GM23248 (cell line): ENCODE measurements at regions not wholly inside any gene's neighbourhood (a gene's known extent, or its start where the extent isn't known, plus 50 kb on each side); places are given as distances from the start of the nearest gene placed in this dataset.

Experiments
- DNase-seq: peaks from one replicate; pipeline ENCODE4 v3.0.0-alpha.2; 2015
- H2AFZ ChIP-seq: fragments of 200-600 bp; sonication (generic); 2 replicates; pipeline ENCODE4 v1.6.1; 2016; ENCODE audit warnings: antibody characterized with exemption
- H3F3A ChIP-seq: fragments of 200-600 bp; sonication (generic); 2 replicates; pipeline ENCODE4 v1.6.1; 2016; ENCODE audit warnings: mild to moderate bottlenecking, antibody characterized with exemption, mixed run types; ENCODE audit not compliant: insufficient read depth
- H3K27ac ChIP-seq: fragments of 200-600 bp; sonication (generic); 2 replicates; pipeline ENCODE4 v1.5.1; 2016; ENCODE audit warnings: mild to moderate bottlenecking
- H3K27me3 ChIP-seq: fragments of 200-600 bp; sonication (generic); replicated peaks from 2 replicates; pipeline ENCODE4 v1.6.1; 2016; ENCODE audit warnings: mild to moderate bottlenecking; ENCODE audit not compliant: insufficient read depth
- H3K36me3 ChIP-seq: fragments of 200-600 bp; sonication (generic); 2 replicates; pipeline ENCODE4 v1.6.1; 2016; ENCODE audit warnings: low read depth, mild to moderate bottlenecking
- H3K4me1 ChIP-seq: fragments of 200-600 bp; sonication (generic); 2 replicates; pipeline ENCODE4 v1.6.1; 2016; ENCODE audit warnings: mild to moderate bottlenecking; ENCODE audit not compliant: insufficient read depth
- H3K4me2 ChIP-seq: fragments of 200-600 bp; sonication (generic); one replicate; pipeline ENCODE4 v1.6.1; 2016; ENCODE audit warnings: mild to moderate bottlenecking; ENCODE audit not compliant: unreplicated experiment
- H3K4me3 ChIP-seq: fragments of 200-600 bp; sonication (generic); 2 replicates; pipeline ENCODE4 v1.5.1; 2016; ENCODE audit warnings: mild to moderate bottlenecking
- H3K79me2 ChIP-seq: fragments of 200-600 bp; sonication (generic); 2 replicates; pipeline ENCODE4 v1.6.1; 2016; ENCODE audit warnings: mild to moderate bottlenecking; ENCODE audit not compliant: insufficient read depth
- H3K9ac ChIP-seq: fragments of 200-600 bp; sonication (generic); 2 replicates; pipeline ENCODE4 v1.6.1; 2016; ENCODE audit warnings: mild to moderate bottlenecking
- H3K9me2 ChIP-seq: fragments of 200-600 bp; sonication (generic); 2 replicates; pipeline ENCODE4 v1.6.1; 2016; ENCODE audit warnings: mixed run types, mild to moderate bottlenecking, moderate library complexity; ENCODE audit not compliant: insufficient read depth
- H3K9me3 ChIP-seq: fragments of 200-600 bp; sonication (generic); one replicate; pipeline ENCODE4 v1.6.1; 2017; ENCODE audit warnings: low read depth
- H4K20me1 ChIP-seq: fragments of 200-600 bp; sonication (generic); 2 replicates; pipeline ENCODE4 v1.6.0; 2016; ENCODE audit not compliant: insufficient read depth
- EZH2 ChIP-seq: fragments of 200-600 bp; sonication (generic); IDR thresholded peaks from 2 replicates; pipeline ENCODE4 v1.6.1; 2018; ENCODE audit warnings: antibody characterized with exemption, mild to moderate bottlenecking; ENCODE audit not compliant: insufficient read depth, poor library complexity, severe bottlenecking
- EZH2phosphoT487 ChIP-seq: fragments of 200-600 bp; sonication (generic); IDR thresholded peaks from 2 replicates; pipeline ENCODE4 v1.6.1; 2018; ENCODE audit warnings: antibody characterized with exemption, moderate library complexity, mild to moderate bottlenecking, low read depth; ENCODE audit not compliant: insufficient read depth
- WGBS, 2 experiments: methylation state at CpG; one replicate each; pipeline ENCODE4 v1.1.6; 2015 to 2017; ENCODE audit warnings: low lambda C conversion rate in 2 of 2, low coverage in 1 of 2; ENCODE audit errors: missing lambda C conversion rate in 2 of 2; 5-methylcytosine and 5-hydroxymethylcytosine counted together
- in situ Hi-C: fragments of 300-500 bp; cut with MboI; formaldehyde crosslinking; loops from 2 replicates; pipeline ENCODE4 v1.15.0; 2020

- 52% methylated on average over 6 of the region's 6 CpGs for WGBS, 2 experiments
- H3K4me2 ChIP-seq, result no peak overlapping the region
- TF ChIP-seq EZH2, result no peak
- TF ChIP-seq EZH2phosphoT487, result no peak
- H3K36me3 ChIP-seq, result no peaks in the 10 kb centered on the region
- H3K79me2 ChIP-seq, result no peaks in the 10 kb centered on the region
- H3K27me3 ChIP-seq, result no peaks in the 10 kb centered on the region; the same call in 1 of the 2 replicates
- H3K9ac ChIP-seq, result no peak overlapping the region
- no peak overlapping the region for H3K4me3 ChIP-seq
- H3K9me2 ChIP-seq, result no peaks in the 10 kb centered on the region
- peak; percentile 78 for DNase-seq
- H3K27ac ChIP-seq, result no peak overlapping the region
- no peaks in the 10 kb centered on the region for H3F3A ChIP-seq
- in situ Hi-C loops, result loop anchor here (10.0 to 25.0 kb wide), 2 partner anchors 186 to 409 kb away; no protein-coding TSS in a partner anchor
- 0 out of 2 replicates have a peak, but pooled peaks cover 4% of the 10 kb centered on the region for H3K4me1 ChIP-seq
- no peaks in the 10 kb centered on the region for H4K20me1 ChIP-seq
- H2AFZ ChIP-seq, result no peak overlapping the region
- no peaks in the 10 kb centered on the region for H3K9me3 ChIP-seq
These were observed 181.6 kb upstream of the NEBL start for GRCh38 chr10:21078410-21079329.

- Histone ChIP-seq H2AFZ (no peak overlapping the region), H3K79me2 (no peaks in the 10 kb centered on the region), H3K27me3 (no peaks in the 10 kb centered on the region; the same call in 1 of the 2 replicates), H3K27ac (no peak overlapping the region), H3K4me1 (0 out of 2 replicates have a peak, but pooled peaks cover 4% of the 10 kb centered on the region), H3F3A (no peaks in the 10 kb centered on the region), H3K9me3 (no peaks in the 10 kb centered on the region), H3K4me3 (no peak overlapping the region), H4K20me1 (no peaks in the 10 kb centered on the region), H3K9me2 (no peaks in the 10 kb centered on the region), H3K9ac (no peak overlapping the region), H3K36me3 (no peaks in the 10 kb centered on the region), H3K4me2 (no peak overlapping the region)
- TF ChIP-seq EZH2phosphoT487, result no peak
- TF ChIP-seq EZH2, result no peak
- in situ Hi-C loops, result loop anchor here (10.0 to 25.0 kb wide), 2 partner anchors 187 to 410 kb away; no protein-coding TSS in a partner anchor
- 56 to 57% methylated on average over 5 of the region's 5 CpGs for WGBS, 2 experiments
- no peak for DNase-seq
These were observed 180.6 kb upstream of the NEBL start for GRCh38 chr10:21077681-21078080.

DNA sequence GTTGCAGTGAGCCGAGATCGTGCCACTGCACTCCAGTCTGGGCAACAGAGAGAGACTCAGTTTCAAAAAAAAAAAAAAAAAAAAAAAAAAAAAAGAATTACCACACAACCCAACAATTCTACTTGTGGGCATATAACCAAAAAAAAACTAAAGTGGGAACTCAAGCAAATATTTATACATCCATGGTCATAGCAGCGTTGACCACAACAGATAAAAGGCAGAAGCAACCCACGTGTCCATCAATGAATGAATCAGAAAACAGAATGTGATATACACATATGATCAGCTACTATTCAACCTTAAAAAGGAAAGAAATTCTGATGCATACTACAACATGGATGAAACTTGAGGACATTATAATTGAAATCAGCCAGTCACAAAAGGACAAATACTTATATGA is 179.3 kb upstream of the NEBL start:
- no peaks in the 10 kb centered on the region; the same call in 1 of the 2 replicates for H3K27me3 ChIP-seq
- no peak overlapping the region for H3K9ac ChIP-seq
- H3K4me1 ChIP-seq, result 0 out of 2 replicates have a peak, but pooled peaks cover 4% of the 10 kb centered on the region
- H2AFZ ChIP-seq, result no peak overlapping the region
- WGBS, 2 experiments, result 57 to 74% methylated on average over 2 to 4 of the region's 4 CpGs
- DNase-seq, result no peak
- no peak for TF ChIP-seq EZH2
- no peak overlapping the region for H3K4me3 ChIP-seq
- H3K27ac ChIP-seq, result no peak overlapping the region
- H3K9me2 ChIP-seq, result no peaks in the 10 kb centered on the region
- no peaks in the 10 kb centered on the region for H4K20me1 ChIP-seq
- H3K79me2 ChIP-seq, result no peaks in the 10 kb centered on the region
- H3K9me3 ChIP-seq, result no peaks in the 10 kb centered on the region
- H3F3A ChIP-seq, result no peaks in the 10 kb centered on the region
- in situ Hi-C loops, result loop anchor here (10.0 to 25.0 kb wide), 2 partner anchors 188 to 411 kb away; no protein-coding TSS in a partner anchor
- no peak overlapping the region for H3K4me2 ChIP-seq
- no peaks in the 10 kb centered on the region for H3K36me3 ChIP-seq

DNA sequence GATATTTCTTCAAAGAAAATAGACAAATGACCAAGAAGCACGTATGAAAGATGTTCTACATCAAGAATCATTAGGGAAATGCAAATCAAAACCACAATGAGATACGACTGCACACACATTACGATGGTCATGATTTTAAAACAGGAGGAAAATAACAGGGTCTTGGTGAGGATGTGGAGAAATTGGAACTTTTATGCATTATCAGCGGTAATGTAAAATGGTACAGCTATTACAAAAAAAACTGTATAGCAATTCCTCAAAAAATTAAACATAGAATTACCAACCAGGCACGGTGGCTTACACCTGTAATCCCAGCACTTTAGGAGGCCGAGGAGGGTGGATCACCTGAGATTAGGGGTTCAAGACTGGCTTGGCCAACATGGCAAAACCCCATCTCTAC is 178.8 kb upstream of the NEBL start:
- no peak for DNase-seq
- no peak overlapping the region for H3K27ac ChIP-seq
- WGBS, 2 experiments, result 67 to 73% methylated on average over 6 of the region's 6 CpGs

More for the DNA sequence above, 178.8 kb upstream of the NEBL start:
- in situ Hi-C loops, result loop anchor here (10.0 to 25.0 kb wide), 2 partner anchors 189 to 411 kb away; no protein-coding TSS in a partner anchor
- H4K20me1 ChIP-seq, result no peaks in the 10 kb centered on the region
- no peak overlapping the region for H3K4me2 ChIP-seq
- no peak for TF ChIP-seq EZH2phosphoT487
- TF ChIP-seq EZH2, result no peak
- H3K9me3 ChIP-seq, result no peaks in the 10 kb centered on the region
- H3K79me2 ChIP-seq, result no peaks in the 10 kb centered on the region
- H3K36me3 ChIP-seq, result no peaks in the 10 kb centered on the region
- 0 out of 2 replicates have a peak, but pooled peaks cover 4% of the 10 kb centered on the region for H3K4me1 ChIP-seq
- no peak overlapping the region for H2AFZ ChIP-seq
- no peaks in the 10 kb centered on the region for H3K9me2 ChIP-seq
- no peak overlapping the region for H3K9ac ChIP-seq
- H3K27me3 ChIP-seq, result no peaks in the 10 kb centered on the region; the same call in 1 of the 2 replicates
- H3K4me3 ChIP-seq, result no peak overlapping the region
- H3F3A ChIP-seq, result no peaks in the 10 kb centered on the region
